Panc1 (cell line): ENCODE measurements at regions not wholly inside any gene's neighbourhood (a gene's known extent, or its start where the extent isn't known, plus 50 kb on each side); places are given as distances from the start of the nearest gene placed in this dataset.

Experiments
- CTCF ChIP-seq: fragments of 450-650 bp; IDR thresholded peaks from 2 replicates; pipeline ENCODE4 v1.5.1; 2017; ENCODE audit warnings: mild to moderate bottlenecking
- POLR2AphosphoS5 ChIP-seq: IDR thresholded peaks from 2 replicates; pipeline ENCODE4 v1.6.1; 2012; ENCODE audit warnings: mild to moderate bottlenecking, low read depth, low read length, moderate library complexity
- REST ChIP-seq, 2 experiments: IDR thresholded peaks; 2 replicates each; pipeline ENCODE4 v1.6.1; 2011 to 2012; ENCODE audit warnings: low read depth in 2 of 2, control low read depth in 1 of 2, low read length in 1 of 2, mild to moderate bottlenecking in 1 of 2, moderate library complexity in 1 of 2; ENCODE audit not compliant: insufficient read depth in 1 of 2
- SIN3A ChIP-seq: IDR thresholded peaks from 2 replicates; pipeline ENCODE4 v1.6.1; 2012; ENCODE audit warnings: low read depth, mild to moderate bottlenecking, low read length, moderate library complexity, borderline replicate concordance; ENCODE audit not compliant: insufficient read depth
- TCF7L2 ChIP-seq: IDR thresholded peaks from 2 replicates; pipeline ENCODE4 v1.6.1; 2011; ENCODE audit warnings: mild to moderate bottlenecking, low read depth, low read length, inconsistent platforms

GRCh38 chr7:83731154-83731553, 82.2 kb upstream of the SEMA3E start:
- no peak for TF ChIP-seq SIN3A
- no peak for TF ChIP-seq CTCF
- no peak for TF ChIP-seq POLR2AphosphoS5
- no peak for TF ChIP-seq REST (IDR thresholded peaks at IDR 0.05; ENCODE audit: insufficient read depth in 1 of 2, low read depth in 2 of 2, low read length in 1 of 2)
- TF ChIP-seq TCF7L2 = no peak
